ENCODE measurements at regions not wholly inside any gene's neighbourhood (a gene's known extent, or its start where the extent isn't known, plus 50 kb on each side); places are given as distances from the start of the nearest gene placed in this dataset.

GRCh38 chr4:123107444-123108252, 185.3 kb upstream of the NUDT6 start:
- Mint-ChIP-seq H3K4me1 (no peaks in the 10 kb centered on the region), H3K4me3 (no peak overlapping the region), H3K27me3 (ENCODE audit: low read depth in 3 of 3) (no peaks in the 10 kb centered on the region), H3K36me3 (peaks cover 4% of the 10 kb centered on the region in 2 donors), H3K27ac (peak overlapping the region in 1 of 7 donors; percentile 18), H3K9me3 (peaks cover 0 to 5% (median 0%) of the 10 kb centered on the region in 7 donors)
- H3K27ac ChIP-seq (ENCODE audit: low read depth in 1 of 2, low read length in 2 of 2): no peak overlapping the region
- H3K36me3 ChIP-seq (replicated peaks in 1 of 2; ENCODE audit: control insufficient read depth in 1 of 2, insufficient read depth in 2 of 2, low read length in 2 of 2): no peaks in the 10 kb centered on the region
- H3K4me2 ChIP-seq (replicated peaks; ENCODE audit: extremely low read depth, low read length, poor library complexity, severe bottlenecking): no peak overlapping the region
- no peak overlapping the region for H3K4me3 ChIP-seq (replicated peaks in 1 of 3; ENCODE audit: low read depth in 2 of 3, low read length in 3 of 3)
- H3K27me3 ChIP-seq (ENCODE audit: control insufficient read depth in 2 of 2, insufficient read depth in 2 of 2, low read length in 2 of 2): no peaks in the 10 kb centered on the region
- H2AFZ ChIP-seq (ENCODE audit: insufficient read depth, low read depth, low read length, poor library complexity, severe bottlenecking): no peak overlapping the region
- no peak for TF ChIP-seq CTCF (IDR thresholded peaks at IDR 0.05)
- no peaks in the 10 kb centered on the region for H3K4me1 ChIP-seq (ENCODE audit: control insufficient read depth in 1 of 2, insufficient read depth in 2 of 2, low read length in 2 of 2)
- no peaks in the 10 kb centered on the region for H3K9me3 ChIP-seq (replicated peaks in 1 of 2; ENCODE audit: control insufficient read depth in 1 of 2, insufficient read depth in 1 of 2, low read length in 2 of 2)
- DNase-seq: no peak
- H3K79me2 ChIP-seq (ENCODE audit: insufficient read depth, low read length): no peaks in the 10 kb centered on the region
- intact Hi-C loops (cut with micrococcal nuclease): loop anchor here in 1 of 2 donors (10.0 kb wide), 1 partner anchor 557 kb away; no protein-coding TSS in a partner anchor
- no peak overlapping the region for H3K9ac ChIP-seq (ENCODE audit: insufficient read depth, low read length, poor library complexity, severe bottlenecking)
- WGBS (ENCODE audit: insufficient coverage): 97% methylated on average over 14 of the region's 16 CpGs
- H4K20me1 ChIP-seq (ENCODE audit: insufficient read depth, low read length): no peaks in the 10 kb centered on the region

GRCh38 chr4:123109139-123109538, 186.7 kb upstream of the NUDT6 start:
- no peak for DNase-seq
- no peak overlapping the region for H3K4me3 ChIP-seq (replicated peaks in 1 of 3; ENCODE audit: low read depth in 2 of 3, low read length in 3 of 3)
- no peaks in the 10 kb centered on the region for H3K4me1 ChIP-seq (ENCODE audit: control insufficient read depth in 1 of 2, insufficient read depth in 2 of 2, low read length in 2 of 2)
- peaks cover 0 to 16% (median 10%) of the 10 kb centered on the region in 7 donors for H3K9me3 Mint-ChIP-seq
- no peak overlapping the region for H3K27ac Mint-ChIP-seq
- H3K4me2 ChIP-seq (replicated peaks; ENCODE audit: extremely low read depth, low read length, poor library complexity, severe bottlenecking): no peak overlapping the region
- H3K4me3 Mint-ChIP-seq: no peak overlapping the region
- H2AFZ ChIP-seq (ENCODE audit: insufficient read depth, low read depth, low read length, poor library complexity, severe bottlenecking): no peak overlapping the region
- H3K9me3 ChIP-seq (replicated peaks in 1 of 2; ENCODE audit: control insufficient read depth in 1 of 2, insufficient read depth in 1 of 2, low read length in 2 of 2): peaks cover 4 to 7% of the 10 kb centered on the region in 2 donors
- H3K4me1 Mint-ChIP-seq: no peaks in the 10 kb centered on the region
- WGBS (ENCODE audit: insufficient coverage): no CpG with 5 or more reads among the region's 2 CpGs
- no peaks in the 10 kb centered on the region for H3K27me3 ChIP-seq (ENCODE audit: control insufficient read depth in 2 of 2, insufficient read depth in 2 of 2, low read length in 2 of 2)
- no peaks in the 10 kb centered on the region for H3K27me3 Mint-ChIP-seq (ENCODE audit: low read depth in 3 of 3)
- H3K79me2 ChIP-seq (ENCODE audit: insufficient read depth, low read length): no peaks in the 10 kb centered on the region
- intact Hi-C loops (cut with micrococcal nuclease): loop anchor here in 1 of 2 donors (10.0 kb wide), 1 partner anchor 556 kb away; no protein-coding TSS in a partner anchor
- H4K20me1 ChIP-seq (ENCODE audit: insufficient read depth, low read length): no peaks in the 10 kb centered on the region
- peaks cover 0 to 3% of the 10 kb centered on the region in 2 donors for H3K36me3 ChIP-seq (replicated peaks in 1 of 2; ENCODE audit: control insufficient read depth in 1 of 2, insufficient read depth in 2 of 2, low read length in 2 of 2)
- H3K9ac ChIP-seq (ENCODE audit: insufficient read depth, low read length, poor library complexity, severe bottlenecking): no peak overlapping the region
- no peak for TF ChIP-seq CTCF (IDR thresholded peaks at IDR 0.05)
- peaks cover 4 to 6% of the 10 kb centered on the region in 2 donors for H3K36me3 Mint-ChIP-seq
- no peak overlapping the region for H3K27ac ChIP-seq (ENCODE audit: low read depth in 1 of 2, low read length in 2 of 2)
